GM19193 (cell line): ENCODE measurements at regions not wholly inside any gene's neighbourhood (a gene's known extent, or its start where the extent isn't known, plus 50 kb on each side); places are given as distances from the start of the nearest gene placed in this dataset.

Experiments
- POLR2A ChIP-seq: IDR thresholded peaks from 4 replicates; pipeline ENCODE4 v1.6.1; 2011; ENCODE audit not compliant: insufficient read depth, insufficient read length; ENCODE audit errors: extremely low read depth

- no peak for TF ChIP-seq POLR2A
These were observed 319.4 kb upstream of the RASGRP1 start for GRCh38 chr15:38883987-38884386.

DNA sequence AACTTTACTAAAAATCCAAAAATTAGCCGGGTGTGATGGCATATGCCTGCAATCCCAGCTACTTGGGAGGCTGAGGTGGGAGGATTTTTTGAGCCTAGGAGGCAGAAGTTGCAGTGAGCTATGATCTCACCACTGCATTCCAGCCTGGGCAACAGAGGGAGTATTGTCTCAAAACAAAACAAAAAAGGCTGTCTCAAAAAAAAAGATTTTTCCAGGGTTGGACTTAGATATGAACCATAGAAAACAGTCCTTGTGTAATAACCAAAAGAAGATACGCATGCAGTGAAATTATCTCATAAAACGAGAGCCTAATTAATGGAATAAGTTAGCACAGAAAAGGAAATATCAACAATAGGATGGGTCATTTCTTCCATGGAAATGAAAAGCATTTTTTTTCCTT lies 320.4 kb upstream of the RASGRP1 start:
- TF ChIP-seq POLR2A = no peak

GRCh38 chr15:38885471-38885952 lies 320.9 kb upstream of the RASGRP1 start:
- TF ChIP-seq POLR2A = no peak

- no peak for TF ChIP-seq POLR2A
These were observed 321.9 kb upstream of the RASGRP1 start for GRCh38 chr15:38886315-38887163.

- TF ChIP-seq POLR2A = no peak
These were observed 324.1 kb upstream of the RASGRP1 start for GRCh38 chr15:38888701-38889221.

DNA sequence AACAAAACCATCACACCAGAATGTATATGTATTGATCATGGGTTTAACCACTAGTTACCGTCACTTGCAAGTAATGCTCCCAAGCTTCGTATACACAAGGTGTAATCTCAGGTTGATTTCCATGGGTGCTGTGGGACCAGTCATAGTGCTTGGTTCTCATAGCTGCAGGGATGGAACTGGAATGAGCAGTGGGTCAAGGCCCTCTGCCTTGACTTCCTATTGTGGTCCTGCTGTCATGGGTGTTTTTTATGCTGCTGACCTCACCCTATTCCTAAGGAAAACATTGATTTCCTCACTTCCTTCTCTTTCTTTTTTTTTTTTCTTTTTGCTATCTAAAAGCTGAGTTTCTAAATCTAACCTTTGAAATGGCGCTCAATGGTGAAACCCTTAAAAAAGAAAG lies 325.6 kb upstream of the RASGRP1 start:
- TF ChIP-seq POLR2A = no peak

DNA sequence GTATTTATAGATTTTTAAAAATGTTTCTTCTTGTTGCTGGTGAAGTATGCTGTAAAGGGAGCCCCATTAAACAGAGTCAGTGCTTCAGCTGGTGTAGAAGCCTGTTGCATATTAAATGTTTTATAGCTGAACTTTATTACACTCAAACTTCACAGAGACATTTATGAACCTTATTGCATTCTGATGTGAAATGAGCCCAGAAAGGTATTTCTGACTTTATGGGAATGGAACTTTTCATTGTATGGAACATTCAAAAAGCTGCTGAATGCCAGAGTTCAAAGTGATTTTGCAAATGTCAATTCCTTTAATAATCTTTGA lies 329.3 kb upstream of the RASGRP1 start:
- no peak for TF ChIP-seq POLR2A

- no peak for TF ChIP-seq POLR2A
These were observed 329.8 kb upstream of the RASGRP1 start for GRCh38 chr15:38894243-38894948.

DNA sequence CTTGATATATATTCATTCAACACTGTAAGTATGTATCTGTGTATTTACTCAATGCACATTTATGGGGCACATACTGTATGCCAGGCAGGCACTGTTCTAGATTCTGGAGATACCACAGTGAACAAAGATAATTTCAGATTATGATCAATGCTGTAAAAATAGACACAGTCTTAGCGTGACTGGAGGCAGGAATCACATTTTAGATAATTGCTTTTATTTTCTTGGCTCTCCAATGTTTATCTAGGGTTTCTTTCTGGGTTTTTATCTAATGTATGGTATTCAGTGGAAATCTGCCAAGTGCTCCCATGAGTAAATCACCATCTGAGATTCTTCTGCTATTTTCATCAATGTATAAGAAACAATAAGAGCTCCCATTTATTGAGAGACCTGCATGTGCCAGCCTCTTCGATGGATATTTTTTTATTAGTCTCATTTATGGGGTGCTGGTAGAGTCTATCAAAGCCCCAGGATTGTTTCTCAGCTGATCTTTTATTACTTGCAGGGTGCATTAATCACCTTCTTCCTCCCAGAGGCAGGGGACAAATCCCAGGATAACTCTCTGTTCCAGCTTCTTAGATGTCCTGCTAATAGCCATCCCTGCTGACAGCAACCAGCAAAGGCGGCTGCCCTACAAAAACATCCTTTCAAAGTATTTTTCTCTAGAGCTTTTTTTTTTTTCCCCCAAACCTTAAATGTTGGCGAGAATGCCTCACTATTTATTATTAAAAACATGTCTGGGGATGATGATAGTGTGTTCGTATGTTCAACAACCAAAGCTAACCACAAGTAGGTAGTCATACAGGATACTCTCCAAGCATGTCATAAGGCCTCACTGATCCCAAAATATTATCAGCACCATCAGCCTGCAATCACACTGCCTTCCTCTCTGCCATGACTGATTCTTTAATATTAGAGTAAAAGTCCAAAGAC lies 331.0 kb upstream of the RASGRP1 start:
- no peak for TF ChIP-seq POLR2A

GRCh38 chr15:38896647-38897046 lies 332.0 kb upstream of the RASGRP1 start:
- no peak for TF ChIP-seq POLR2A

DNA sequence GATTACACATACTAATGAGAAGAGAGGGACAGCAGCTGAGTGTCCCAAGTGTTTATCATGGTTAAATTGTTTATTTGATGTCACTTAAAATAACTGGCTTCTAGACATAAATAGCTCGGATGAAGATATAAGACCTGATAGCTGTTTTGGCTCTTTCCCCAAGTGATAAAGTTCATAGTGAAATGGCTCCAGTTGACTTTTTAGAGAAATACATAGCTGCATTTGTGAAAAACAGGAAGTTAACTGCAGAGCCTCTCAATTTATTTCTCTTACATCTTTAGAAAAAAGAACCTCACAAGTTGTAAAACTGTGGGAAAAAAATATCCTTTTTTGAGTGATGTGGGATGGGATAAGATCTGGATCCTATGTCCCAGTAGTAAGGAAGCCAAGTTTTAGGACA lies 332.9 kb upstream of the RASGRP1 start:
- TF ChIP-seq POLR2A = no peak

- no peak for TF ChIP-seq POLR2A
These were observed 333.6 kb upstream of the RASGRP1 start for GRCh38 chr15:38898236-38898635.

GRCh38 chr15:38899300-38899699 lies 334.7 kb upstream of the RASGRP1 start:
- no peak for TF ChIP-seq POLR2A

- no peak for TF ChIP-seq POLR2A
These were observed 339.7 kb upstream of the RASGRP1 start for GRCh38 chr15:38904298-38904697.

GRCh38 chr15:38905632-38906031 lies 341.0 kb upstream of the RASGRP1 start:
- TF ChIP-seq POLR2A = no peak

- no peak for TF ChIP-seq POLR2A
These were observed 356.4 kb upstream of the RASGRP1 start for GRCh38 chr15:38920966-38921365.

- no peak for TF ChIP-seq POLR2A
These were observed 356.9 kb upstream of the RASGRP1 start for GRCh38 chr15:38921471-38921870.
